ENCODE measurements at regions not wholly inside any gene's neighbourhood (a gene's known extent, or its start where the extent isn't known, plus 50 kb on each side); places are given as distances from the start of the nearest gene placed in this dataset.

GRCh38 chr20:55514531-55514930, 490.8 kb downstream of the CBLN4 start:
- TF ChIP-seq ARNTL (CRISPR knock-in tag; IDR thresholded peaks at IDR 0.05; ENCODE audit: borderline replicate concordance, low read depth) (no peak), OSR1 (CRISPR knock-in tag; IDR thresholded peaks at IDR 0.05) (no peak), GLIS3 (CRISPR knock-in tag; IDR thresholded peaks at IDR 0.05) (no peak), ZFP3 (CRISPR knock-in tag; IDR thresholded peaks at IDR 0.05) (no peak), ZNF565 (CRISPR knock-in tag; conservative IDR thresholded peaks at IDR 0.05; ENCODE audit: low read depth) (no peak), ISL1 (CRISPR knock-in tag; IDR thresholded peaks at IDR 0.05) (no peak), POU6F1 (CRISPR knock-in tag; IDR thresholded peaks at IDR 0.05; ENCODE audit: borderline replicate concordance, low read depth) (no peak), TOX (CRISPR knock-in tag; IDR thresholded peaks at IDR 0.05; ENCODE audit: borderline replicate concordance) (no peak), RARB (CRISPR knock-in tag; IDR thresholded peaks at IDR 0.05) (no peak), ZC3H10 (CRISPR knock-in tag; IDR thresholded peaks at IDR 0.05) (no peak), ZFP30 (CRISPR knock-in tag; IDR thresholded peaks at IDR 0.05) (no peak), ESRRG (CRISPR knock-in tag; IDR thresholded peaks at IDR 0.05) (no peak), SNAI2 (CRISPR knock-in tag; IDR thresholded peaks at IDR 0.05) (no peak), TCF4 (CRISPR knock-in tag; IDR thresholded peaks at IDR 0.05; ENCODE audit: borderline replicate concordance) (no peak), ZNF8 (CRISPR knock-in tag; IDR thresholded peaks at IDR 0.05) (no peak), BACH2 (CRISPR knock-in tag; IDR thresholded peaks at IDR 0.05; ENCODE audit: borderline replicate concordance) (no peak), ZNF70 (CRISPR knock-in tag; IDR thresholded peaks at IDR 0.05) (no peak)
- TF ChIP-seq, protein P1, sequence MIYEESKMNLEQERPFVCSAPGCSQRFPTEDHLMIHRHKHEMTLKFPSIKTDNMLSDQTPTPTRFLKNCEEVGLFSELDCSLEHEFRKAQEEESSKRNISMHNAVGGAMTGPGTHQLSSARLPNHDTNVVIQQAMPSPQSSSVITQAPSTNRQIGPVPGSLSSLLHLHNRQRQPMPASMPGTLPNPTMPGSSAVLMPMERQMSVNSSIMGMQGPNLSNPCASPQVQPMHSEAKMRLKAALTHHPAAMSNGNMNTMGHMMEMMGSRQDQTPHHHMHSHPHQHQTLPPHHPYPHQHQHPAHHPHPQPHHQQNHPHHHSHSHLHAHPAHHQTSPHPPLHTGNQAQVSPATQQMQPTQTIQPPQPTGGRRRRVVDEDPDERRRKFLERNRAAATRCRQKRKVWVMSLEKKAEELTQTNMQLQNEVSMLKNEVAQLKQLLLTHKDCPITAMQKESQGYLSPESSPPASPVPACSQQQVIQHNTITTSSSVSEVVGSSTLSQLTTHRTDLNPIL (CRISPR knock-in tag; IDR thresholded peaks at IDR 0.05; ENCODE audit: low read depth) = no peak
- TF ChIP-seq, protein P2, sequence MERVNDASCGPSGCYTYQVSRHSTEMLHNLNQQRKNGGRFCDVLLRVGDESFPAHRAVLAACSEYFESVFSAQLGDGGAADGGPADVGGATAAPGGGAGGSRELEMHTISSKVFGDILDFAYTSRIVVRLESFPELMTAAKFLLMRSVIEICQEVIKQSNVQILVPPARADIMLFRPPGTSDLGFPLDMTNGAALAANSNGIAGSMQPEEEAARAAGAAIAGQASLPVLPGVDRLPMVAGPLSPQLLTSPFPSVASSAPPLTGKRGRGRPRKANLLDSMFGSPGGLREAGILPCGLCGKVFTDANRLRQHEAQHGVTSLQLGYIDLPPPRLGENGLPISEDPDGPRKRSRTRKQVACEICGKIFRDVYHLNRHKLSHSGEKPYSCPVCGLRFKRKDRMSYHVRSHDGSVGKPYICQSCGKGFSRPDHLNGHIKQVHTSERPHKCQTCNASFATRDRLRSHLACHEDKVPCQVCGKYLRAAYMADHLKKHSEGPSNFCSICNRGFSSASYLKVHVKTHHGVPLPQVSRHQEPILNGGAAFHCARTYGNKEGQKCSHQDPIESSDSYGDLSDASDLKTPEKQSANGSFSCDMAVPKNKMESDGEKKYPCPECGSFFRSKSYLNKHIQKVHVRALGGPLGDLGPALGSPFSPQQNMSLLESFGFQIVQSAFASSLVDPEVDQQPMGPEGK (CRISPR knock-in tag; IDR thresholded peaks at IDR 0.05; ENCODE audit: borderline replicate concordance) = no peak
- TF ChIP-seq, protein P3, sequence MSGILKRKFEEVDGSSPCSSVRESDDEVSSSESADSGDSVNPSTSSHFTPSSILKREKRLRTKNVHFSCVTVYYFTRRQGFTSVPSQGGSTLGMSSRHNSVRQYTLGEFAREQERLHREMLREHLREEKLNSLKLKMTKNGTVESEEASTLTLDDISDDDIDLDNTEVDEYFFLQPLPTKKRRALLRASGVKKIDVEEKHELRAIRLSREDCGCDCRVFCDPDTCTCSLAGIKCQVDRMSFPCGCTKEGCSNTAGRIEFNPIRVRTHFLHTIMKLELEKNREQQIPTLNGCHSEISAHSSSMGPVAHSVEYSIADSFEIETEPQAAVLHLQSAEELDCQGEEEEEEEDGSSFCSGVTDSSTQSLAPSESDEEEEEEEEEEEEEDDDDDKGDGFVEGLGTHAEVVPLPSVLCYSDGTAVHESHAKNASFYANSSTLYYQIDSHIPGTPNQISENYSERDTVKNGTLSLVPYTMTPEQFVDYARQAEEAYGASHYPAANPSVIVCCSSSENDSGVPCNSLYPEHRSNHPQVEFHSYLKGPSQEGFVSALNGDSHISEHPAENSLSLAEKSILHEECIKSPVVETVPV (CRISPR knock-in tag; IDR thresholded peaks at IDR 0.05) = no peak
- no peak for ATAC-seq

DNA sequence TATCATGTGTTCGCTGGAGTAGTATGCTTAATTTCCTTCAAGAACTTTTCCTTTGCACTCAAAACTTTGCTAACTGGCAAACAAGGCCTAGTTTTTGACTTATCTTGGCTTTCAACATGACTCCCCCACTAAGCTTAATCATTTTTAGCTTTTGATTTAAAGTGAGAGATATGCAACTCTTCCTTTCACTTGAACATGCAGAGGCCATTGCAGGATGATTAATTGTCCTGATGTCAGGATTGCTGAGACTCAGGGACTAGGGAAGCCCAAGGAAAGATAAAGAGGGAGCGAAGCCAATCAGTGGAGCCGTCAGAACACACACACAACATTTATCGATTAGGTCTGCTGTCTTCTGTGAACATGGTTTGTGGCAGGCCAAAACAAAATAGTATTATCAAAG, 491.4 kb downstream of the CBLN4 start:
- no peak for ATAC-seq
- no peak for TF ChIP-seq TSHZ2 (CRISPR knock-in tag; IDR thresholded peaks at IDR 0.05)
- TF ChIP-seq, protein P3 (CRISPR knock-in tag; IDR thresholded peaks at IDR 0.05) = no peak
- no peak for TF ChIP-seq ZNF8 (CRISPR knock-in tag; IDR thresholded peaks at IDR 0.05)
- no peak for TF ChIP-seq PPARA (CRISPR knock-in tag; IDR thresholded peaks at IDR 0.05; ENCODE audit: borderline replicate concordance)

Measured in SK-N-SH treated with all-trans-retinoic acid at 6 μM for 48 hours (cell line).